Uterus (tissue), 2 donors: ENCODE measurements at regions not wholly inside any gene's neighbourhood (a gene's known extent, or its start where the extent isn't known, plus 50 kb on each side); places are given as distances from the start of the nearest gene placed in this dataset.

Source experiments
- CTCF ChIP-seq, 4 experiments: fragments of 200-600 bp in 2 of 4; fragments of 450-650 bp in 2 of 4; sonication (generic) in 2 of 4; IDR thresholded peaks; one replicate each; pipeline ENCODE4 v1.5.1; 2016 to 2019; ENCODE audit warnings: antibody characterized with exemption in 4 of 4, mild to moderate bottlenecking in 2 of 4, moderate library complexity in 1 of 4
- POLR2A ChIP-seq, 2 donors: fragments of 450-650 bp; IDR thresholded peaks; one replicate each; pipeline ENCODE4 v1.6.1; 2016; ENCODE audit warnings: antibody characterized with exemption in 2 of 2, mild to moderate bottlenecking in 1 of 2, moderate library complexity in 1 of 2

- TF ChIP-seq CTCF (IDR thresholded peaks at IDR 0.05) (no peak), POLR2A (IDR thresholded peaks at IDR 0.05) (no peak)
Observed at GRCh38 chr20:52820641-52821292, 151.4 kb upstream of the TSHZ2 start.
